NB4 (cell line): ENCODE measurements at regions not wholly inside any gene's neighbourhood (a gene's known extent, or its start where the extent isn't known, plus 50 kb on each side); places are given as distances from the start of the nearest gene placed in this dataset.

Source experiments
- CTCF ChIP-seq: IDR thresholded peaks from one replicate; pipeline ENCODE4 v1.5.1; 2012; ENCODE audit warnings: low read depth, low read length
- MYC ChIP-seq: IDR thresholded peaks from 2 replicates; pipeline ENCODE4 v1.6.1; 2011; ENCODE audit warnings: low read depth, low read length
- POLR2A ChIP-seq: IDR thresholded peaks from 2 replicates; pipeline ENCODE4 v1.6.1; 2011; ENCODE audit warnings: mild to moderate bottlenecking; ENCODE audit not compliant: insufficient read length; ENCODE audit errors: extremely low read depth

- no peak for TF ChIP-seq CTCF
- no peak for TF ChIP-seq MYC
- no peak for TF ChIP-seq POLR2A
Measured at GRCh38 chr1:232192781-232193450, 437.0 kb downstream of the SIPA1L2 start.
